ENCODE measurements at regions not wholly inside any gene's neighbourhood (a gene's known extent, or its start where the extent isn't known, plus 50 kb on each side); places are given as distances from the start of the nearest gene placed in this dataset.

DNA sequence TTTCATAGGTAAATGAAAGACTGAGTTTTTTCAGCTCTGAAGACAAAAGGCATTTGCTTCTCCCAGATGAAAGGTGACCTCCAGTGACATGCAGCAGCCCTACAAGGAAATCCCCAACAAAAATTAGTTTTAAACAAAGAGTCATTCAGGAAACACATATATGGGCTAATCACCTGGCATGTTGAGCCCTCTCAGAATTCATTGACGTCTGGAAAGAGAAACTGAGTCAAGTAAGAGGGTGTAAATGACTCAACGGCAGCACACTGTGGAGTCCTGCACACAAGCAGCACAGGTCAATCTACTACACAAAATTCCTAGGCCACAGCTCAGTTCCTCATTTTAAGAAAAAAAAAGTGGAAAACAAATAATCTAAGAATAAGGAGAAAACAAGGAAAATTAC is 592.3 kb downstream of the EPHA7 start:
- TF ChIP-seq, protein P1, sequence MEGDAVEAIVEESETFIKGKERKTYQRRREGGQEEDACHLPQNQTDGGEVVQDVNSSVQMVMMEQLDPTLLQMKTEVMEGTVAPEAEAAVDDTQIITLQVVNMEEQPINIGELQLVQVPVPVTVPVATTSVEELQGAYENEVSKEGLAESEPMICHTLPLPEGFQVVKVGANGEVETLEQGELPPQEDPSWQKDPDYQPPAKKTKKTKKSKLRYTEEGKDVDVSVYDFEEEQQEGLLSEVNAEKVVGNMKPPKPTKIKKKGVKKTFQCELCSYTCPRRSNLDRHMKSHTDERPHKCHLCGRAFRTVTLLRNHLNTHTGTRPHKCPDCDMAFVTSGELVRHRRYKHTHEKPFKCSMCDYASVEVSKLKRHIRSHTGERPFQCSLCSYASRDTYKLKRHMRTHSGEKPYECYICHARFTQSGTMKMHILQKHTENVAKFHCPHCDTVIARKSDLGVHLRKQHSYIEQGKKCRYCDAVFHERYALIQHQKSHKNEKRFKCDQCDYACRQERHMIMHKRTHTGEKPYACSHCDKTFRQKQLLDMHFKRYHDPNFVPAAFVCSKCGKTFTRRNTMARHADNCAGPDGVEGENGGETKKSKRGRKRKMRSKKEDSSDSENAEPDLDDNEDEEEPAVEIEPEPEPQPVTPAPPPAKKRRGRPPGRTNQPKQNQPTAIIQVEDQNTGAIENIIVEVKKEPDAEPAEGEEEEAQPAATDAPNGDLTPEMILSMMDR (optimal IDR thresholded peaks at IDR 0.05 in 1 of 3, IDR thresholded peaks at IDR 0.05 in 1 of 3, conservative IDR thresholded peaks at IDR 0.05 in 1 of 3; ENCODE audit: extremely low read depth in 1 of 3, insufficient read depth in 2 of 3, low read length in 3 of 3) = no peak
- no peak for TF ChIP-seq EZH2 (IDR thresholded peaks at IDR 0.05; ENCODE audit: low read length)

Data from keratinocyte (primary cell).